CD8-positive, alpha-beta memory T cell (primary cell): ENCODE measurements at regions not wholly inside any gene's neighbourhood (a gene's known extent, or its start where the extent isn't known, plus 50 kb on each side); places are given as distances from the start of the nearest gene placed in this dataset.
A peak's percentile ranks its signal among the peaks of the same experiment; 100 is the strongest.

Experiments used
- CTCF ChIA-PET: fragments of 350-600 bp; sonication (Branson Sonifier 250); formaldehyde crosslinking; loops from one replicate; lab custom pipeline; 2021; ENCODE audit warnings: antibody characterized with exemption; lab: Charles Lee
- POLR2A ChIA-PET: fragments of 350-600 bp; sonication (Branson Sonifier 250); formaldehyde crosslinking; loops from one replicate; lab custom pipeline; 2021; ENCODE audit warnings: antibody characterized with exemption; lab: Charles Lee
- DNase-seq, 5 donors: peaks; one replicate each; pipeline versions ENCODE4 v3.0.0 to v3.0.0-alpha.2; 2020 to 2022; ENCODE audit warnings: mixed read lengths in 1 of 5
- H3K27ac ChIP-seq: one replicate; pipeline ENCODE4 v1.7.0; 2013; ENCODE audit warnings: low read depth, mild to moderate bottlenecking, low read length, moderate library complexity
- H3K27me3 ChIP-seq: 2 replicates; pipeline ENCODE4 v1.7.0; 2013; ENCODE audit warnings: low read length, mild to moderate bottlenecking; ENCODE audit not compliant: insufficient read depth, poor library complexity, severe bottlenecking
- H3K36me3 ChIP-seq: 2 replicates; pipeline ENCODE4 v1.7.0; 2013; ENCODE audit warnings: mild to moderate bottlenecking, low read length, moderate library complexity; ENCODE audit not compliant: insufficient read depth
- H3K4me1 ChIP-seq: 2 replicates; pipeline ENCODE4 v1.7.0; 2013; ENCODE audit warnings: mild to moderate bottlenecking, low read length, moderate library complexity; ENCODE audit not compliant: insufficient read depth
- H3K4me3 ChIP-seq: 2 replicates; pipeline ENCODE4 v1.7.0; 2013; ENCODE audit warnings: mild to moderate bottlenecking, low read length
- H3K9me3 ChIP-seq: 2 replicates; pipeline ENCODE4 v1.7.0; 2013; ENCODE audit warnings: mild to moderate bottlenecking, low read length
- H3K27ac Mint-ChIP-seq, 8 donors: one replicate each; pipeline ENCODE4 v1.8.0; 2020 to 2021; ENCODE audit warnings: mixed read lengths in 8 of 8, mild to moderate bottlenecking in 6 of 8, inconsistent platforms in 3 of 8, moderate library complexity in 3 of 8
- H3K27me3 Mint-ChIP-seq, 2 donors: one replicate each; pipeline ENCODE4 v1.8.0; 2020 to 2021; ENCODE audit warnings: mixed read lengths in 2 of 2, mild to moderate bottlenecking in 1 of 2, moderate library complexity in 1 of 2
- H3K36me3 Mint-ChIP-seq, 3 donors: one replicate each; pipeline ENCODE4 v1.8.0; 2020 to 2021; ENCODE audit warnings: mixed read lengths in 3 of 3, inconsistent platforms in 1 of 3, mild to moderate bottlenecking in 1 of 3
- H3K4me1 Mint-ChIP-seq, 3 donors: one replicate each; pipeline ENCODE4 v1.8.0; 2020 to 2021; ENCODE audit warnings: mixed read lengths in 3 of 3, inconsistent platforms in 1 of 3, mild to moderate bottlenecking in 1 of 3
- H3K4me3 Mint-ChIP-seq, 7 donors: one replicate each; pipeline ENCODE4 v1.8.0; 2020 to 2021; ENCODE audit warnings: mixed read lengths in 7 of 7, mild to moderate bottlenecking in 6 of 7, moderate library complexity in 4 of 7, inconsistent platforms in 2 of 7
- H3K9me3 Mint-ChIP-seq, 5 donors: one replicate each; pipeline ENCODE4 v1.8.0; 2020 to 2022; ENCODE audit warnings: mixed read lengths in 5 of 5, mild to moderate bottlenecking in 3 of 5, moderate library complexity in 2 of 5, inconsistent platforms in 1 of 5

- ChIA-PET CTCF (interaction anchor here (1.2 kb wide), 1 partner anchor 12 kb away, joined by 4 read pairs; no protein-coding TSS in a partner anchor), POLR2A (no interaction called here)
- no peak overlapping the region for H3K4me3 Mint-ChIP-seq
- Histone ChIP-seq H3K27ac (no peak overlapping the region), H3K27me3 (no peaks in the 10 kb centered on the region), H3K9me3 (no peaks in the 10 kb centered on the region), H3K4me3 (no peak overlapping the region), H3K36me3 (no peaks in the 10 kb centered on the region), H3K4me1 (no peaks in the 10 kb centered on the region)
- DNase-seq, result no peak
- H3K27ac Mint-ChIP-seq, result no peak overlapping the region
- peaks cover 0 to 6% (median 3%) of the 10 kb centered on the region in 5 donors for H3K9me3 Mint-ChIP-seq
- H3K4me1 Mint-ChIP-seq, result no peaks in the 10 kb centered on the region
- H3K36me3 Mint-ChIP-seq, result peaks cover 0 to 3% (median 0%) of the 10 kb centered on the region in 3 donors
- H3K27me3 Mint-ChIP-seq, result peaks cover 0 to 2% of the 10 kb centered on the region in 2 donors
Observed at GRCh38 chr11:115817844-115818468, 313.7 kb upstream of the CADM1 start.

GRCh38 chr11:115808351-115808940 lies 304.2 kb upstream of the CADM1 start:
- DNase-seq, result no peak
- Mint-ChIP-seq H3K4me3 (no peak overlapping the region), H3K27me3 (peaks cover 0 to 5% of the 10 kb centered on the region in 2 donors), H3K9me3 (peaks cover 6 to 33% (median 16%) of the 10 kb centered on the region in 5 donors), H3K4me1 (no peaks in the 10 kb centered on the region), H3K36me3 (peaks cover 0 to 3% (median 2%) of the 10 kb centered on the region in 3 donors), H3K27ac (no peak overlapping the region)
- H3K27ac ChIP-seq, result no peak overlapping the region
- POLR2A ChIA-PET, result no interaction called here
- H3K27me3 ChIP-seq, result no peaks in the 10 kb centered on the region
- no peaks in the 10 kb centered on the region for H3K4me1 ChIP-seq
- CTCF ChIA-PET, result no interaction called here
- no peaks in the 10 kb centered on the region for H3K9me3 ChIP-seq
- no peak overlapping the region for H3K4me3 ChIP-seq
- H3K36me3 ChIP-seq, result no peaks in the 10 kb centered on the region

GRCh38 chr11:115806056-115806455 lies 301.8 kb upstream of the CADM1 start:
- H3K4me3 ChIP-seq, result no peak overlapping the region
- H3K36me3 Mint-ChIP-seq, result peaks cover 0 to 2% (median 0%) of the 10 kb centered on the region in 3 donors
- no peak for DNase-seq
- no peaks in the 10 kb centered on the region for H3K4me1 Mint-ChIP-seq
- POLR2A ChIA-PET, result no interaction called here
- H3K9me3 ChIP-seq, result no peaks in the 10 kb centered on the region
- no peak overlapping the region for H3K27ac ChIP-seq
- peaks cover 6 to 33% (median 16%) of the 10 kb centered on the region in 5 donors for H3K9me3 Mint-ChIP-seq
- CTCF ChIA-PET, result interaction anchor here (1.5 kb wide), 1 partner anchor 12 kb away, joined by 4 read pairs; no protein-coding TSS in a partner anchor
- H3K27me3 ChIP-seq, result no peaks in the 10 kb centered on the region
- no peaks in the 10 kb centered on the region for H3K4me1 ChIP-seq
- peak overlapping the region in 1 of 7 donors; percentile 37 for H3K4me3 Mint-ChIP-seq
- H3K36me3 ChIP-seq, result no peaks in the 10 kb centered on the region
- no peaks in the 10 kb centered on the region for H3K27me3 Mint-ChIP-seq
- H3K27ac Mint-ChIP-seq, result no peak overlapping the region

- no peaks in the 10 kb centered on the region for H3K9me3 ChIP-seq
- H3K9me3 Mint-ChIP-seq, result peaks cover under 1 to 17% (median 5%) of the 10 kb centered on the region in 5 donors
Observed at GRCh38 chr11:115803073-115803740, 299.0 kb upstream of the CADM1 start.

GRCh38 chr11:115802641-115803040 lies 298.4 kb upstream of the CADM1 start:
- CTCF ChIA-PET, result no interaction called here
- POLR2A ChIA-PET, result no interaction called here
- Histone ChIP-seq H3K27me3 (no peaks in the 10 kb centered on the region), H3K9me3 (no peaks in the 10 kb centered on the region), H3K4me3 (no peak overlapping the region), H3K27ac (no peak overlapping the region), H3K36me3 (no peaks in the 10 kb centered on the region), H3K4me1 (no peaks in the 10 kb centered on the region)
- H3K36me3 Mint-ChIP-seq, result no peaks in the 10 kb centered on the region
- no peaks in the 10 kb centered on the region for H3K27me3 Mint-ChIP-seq
- no peak for DNase-seq
- H3K9me3 Mint-ChIP-seq, result peaks cover 0 to 15% (median 2%) of the 10 kb centered on the region in 5 donors
- H3K4me1 Mint-ChIP-seq, result no peaks in the 10 kb centered on the region
- H3K4me3 Mint-ChIP-seq, result no peak overlapping the region
- H3K27ac Mint-ChIP-seq, result no peak overlapping the region

More at GRCh38 chr11:115803073-115803740, 299.0 kb upstream of the CADM1 start:
- ChIA-PET CTCF (no interaction called here), POLR2A (no interaction called here)
- no peak for DNase-seq
- no peaks in the 10 kb centered on the region for H3K27me3 ChIP-seq
- no peak overlapping the region for H3K4me3 ChIP-seq
- H3K27me3 Mint-ChIP-seq, result no peaks in the 10 kb centered on the region
- no peaks in the 10 kb centered on the region for H3K36me3 Mint-ChIP-seq
- no peak overlapping the region for H3K27ac ChIP-seq
- H3K27ac Mint-ChIP-seq, result no peak overlapping the region
- no peak overlapping the region for H3K4me3 Mint-ChIP-seq
- H3K4me1 ChIP-seq, result no peaks in the 10 kb centered on the region
- no peaks in the 10 kb centered on the region for H3K36me3 ChIP-seq
- no peaks in the 10 kb centered on the region for H3K4me1 Mint-ChIP-seq

GRCh38 chr11:115792903-115793302 lies 288.7 kb upstream of the CADM1 start:
- DNase-seq, result no peak
- H3K4me3 ChIP-seq, result no peak overlapping the region
- H3K4me1 Mint-ChIP-seq, result no peaks in the 10 kb centered on the region
- ChIA-PET POLR2A (no interaction called here), CTCF (no interaction called here)
- H3K27me3 ChIP-seq, result no peaks in the 10 kb centered on the region
- no peak overlapping the region for H3K27ac ChIP-seq
- H3K4me3 Mint-ChIP-seq, result no peak overlapping the region
- H3K36me3 ChIP-seq, result no peaks in the 10 kb centered on the region
- no peaks in the 10 kb centered on the region for H3K9me3 ChIP-seq
- H3K27me3 Mint-ChIP-seq, result peaks cover 0 to 8% of the 10 kb centered on the region in 2 donors
- no peak overlapping the region for H3K27ac Mint-ChIP-seq
- H3K9me3 Mint-ChIP-seq, result peaks cover 0 to 5% (median 0%) of the 10 kb centered on the region in 5 donors
- H3K36me3 Mint-ChIP-seq, result no peaks in the 10 kb centered on the region
- no peaks in the 10 kb centered on the region for H3K4me1 ChIP-seq

GRCh38 chr11:115787302-115787701 lies 283.1 kb upstream of the CADM1 start:
- CTCF ChIA-PET, result no interaction called here
- DNase-seq, result no peak
- POLR2A ChIA-PET, result no interaction called here
- no peak overlapping the region for H3K27ac Mint-ChIP-seq
- Histone ChIP-seq H3K36me3 (no peaks in the 10 kb centered on the region), H3K27me3 (no peaks in the 10 kb centered on the region), H3K4me1 (no peaks in the 10 kb centered on the region), H3K27ac (no peak overlapping the region), H3K4me3 (no peak overlapping the region), H3K9me3 (no peaks in the 10 kb centered on the region)
- H3K27me3 Mint-ChIP-seq, result peaks cover 0 to 6% of the 10 kb centered on the region in 2 donors
- no peaks in the 10 kb centered on the region for H3K4me1 Mint-ChIP-seq
- peaks cover 0 to 2% (median 0%) of the 10 kb centered on the region in 5 donors for H3K9me3 Mint-ChIP-seq
- peaks cover 0 to 2% (median 0%) of the 10 kb centered on the region in 3 donors for H3K36me3 Mint-ChIP-seq
- H3K4me3 Mint-ChIP-seq, result no peak overlapping the region
